Peyer's patch (tissue), 4 donors: ENCODE measurements at regions not wholly inside any gene's neighbourhood (a gene's known extent, or its start where the extent isn't known, plus 50 kb on each side); places are given as distances from the start of the nearest gene placed in this dataset.

Source experiments
- POLR2A ChIP-seq, 2 donors: fragments of 450-650 bp; IDR thresholded peaks; one replicate each; pipeline ENCODE4 v1.5.1; 2017; ENCODE audit warnings: antibody characterized with exemption in 2 of 2, mild to moderate bottlenecking in 2 of 2, moderate library complexity in 2 of 2
- TF ChIP-seq, protein P1 (sequence below), 6 experiments: fragments of 450-650 bp in 4 of 6; fragments of 200-600 bp in 2 of 6; sonication (generic) in 1 of 6; IDR thresholded peaks; one replicate each; pipeline ENCODE4 v1.5.1; 2017 to 2019; ENCODE audit warnings: antibody characterized with exemption in 6 of 6, mild to moderate bottlenecking in 3 of 6, moderate library complexity in 1 of 6

DNA sequence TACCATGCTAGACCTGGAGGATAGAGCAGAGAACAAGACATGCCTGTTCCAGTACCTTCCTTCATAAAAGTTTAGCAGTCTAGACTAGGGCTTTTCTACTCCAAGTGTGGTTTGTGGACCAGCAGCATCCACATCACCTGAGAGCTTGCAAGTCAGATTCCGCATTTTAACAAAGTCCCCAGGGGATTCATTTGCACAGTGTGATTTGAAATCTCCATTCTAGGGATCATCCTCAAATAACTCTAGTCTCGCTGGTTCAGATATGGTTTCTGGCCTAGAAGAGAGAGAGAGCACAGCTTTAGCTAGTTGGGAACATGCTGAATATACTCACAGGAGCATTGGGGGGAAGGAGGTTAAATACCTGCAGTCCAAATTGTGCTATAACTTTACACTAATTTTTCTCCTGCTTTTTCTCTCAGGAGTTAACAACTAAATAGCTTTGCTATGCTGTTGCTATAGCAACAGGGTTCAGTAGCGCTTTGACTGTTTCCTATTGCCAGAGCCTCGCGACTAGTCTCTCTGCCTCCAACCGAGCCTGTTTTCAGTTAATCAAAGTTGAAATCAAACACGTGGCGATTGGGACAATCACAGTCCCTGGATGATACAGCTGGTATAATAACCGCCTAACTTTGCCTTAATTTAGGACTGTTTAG lies 64.0 kb upstream of the RASGRF1 start:
- TF ChIP-seq, protein P1, sequence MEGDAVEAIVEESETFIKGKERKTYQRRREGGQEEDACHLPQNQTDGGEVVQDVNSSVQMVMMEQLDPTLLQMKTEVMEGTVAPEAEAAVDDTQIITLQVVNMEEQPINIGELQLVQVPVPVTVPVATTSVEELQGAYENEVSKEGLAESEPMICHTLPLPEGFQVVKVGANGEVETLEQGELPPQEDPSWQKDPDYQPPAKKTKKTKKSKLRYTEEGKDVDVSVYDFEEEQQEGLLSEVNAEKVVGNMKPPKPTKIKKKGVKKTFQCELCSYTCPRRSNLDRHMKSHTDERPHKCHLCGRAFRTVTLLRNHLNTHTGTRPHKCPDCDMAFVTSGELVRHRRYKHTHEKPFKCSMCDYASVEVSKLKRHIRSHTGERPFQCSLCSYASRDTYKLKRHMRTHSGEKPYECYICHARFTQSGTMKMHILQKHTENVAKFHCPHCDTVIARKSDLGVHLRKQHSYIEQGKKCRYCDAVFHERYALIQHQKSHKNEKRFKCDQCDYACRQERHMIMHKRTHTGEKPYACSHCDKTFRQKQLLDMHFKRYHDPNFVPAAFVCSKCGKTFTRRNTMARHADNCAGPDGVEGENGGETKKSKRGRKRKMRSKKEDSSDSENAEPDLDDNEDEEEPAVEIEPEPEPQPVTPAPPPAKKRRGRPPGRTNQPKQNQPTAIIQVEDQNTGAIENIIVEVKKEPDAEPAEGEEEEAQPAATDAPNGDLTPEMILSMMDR (IDR thresholded peaks at IDR 0.05) = no peak
- TF ChIP-seq POLR2A (IDR thresholded peaks at IDR 0.05) = no peak
